M059J (cell line): ENCODE measurements at regions not wholly inside any gene's neighbourhood (a gene's known extent, or its start where the extent isn't known, plus 50 kb on each side); places are given as distances from the start of the nearest gene placed in this dataset.

Experiments used
- DNase-seq: peaks from one replicate; pipeline ENCODE4 v3.0.0-alpha.2; 2012; ENCODE audit warnings: low read depth

DNA sequence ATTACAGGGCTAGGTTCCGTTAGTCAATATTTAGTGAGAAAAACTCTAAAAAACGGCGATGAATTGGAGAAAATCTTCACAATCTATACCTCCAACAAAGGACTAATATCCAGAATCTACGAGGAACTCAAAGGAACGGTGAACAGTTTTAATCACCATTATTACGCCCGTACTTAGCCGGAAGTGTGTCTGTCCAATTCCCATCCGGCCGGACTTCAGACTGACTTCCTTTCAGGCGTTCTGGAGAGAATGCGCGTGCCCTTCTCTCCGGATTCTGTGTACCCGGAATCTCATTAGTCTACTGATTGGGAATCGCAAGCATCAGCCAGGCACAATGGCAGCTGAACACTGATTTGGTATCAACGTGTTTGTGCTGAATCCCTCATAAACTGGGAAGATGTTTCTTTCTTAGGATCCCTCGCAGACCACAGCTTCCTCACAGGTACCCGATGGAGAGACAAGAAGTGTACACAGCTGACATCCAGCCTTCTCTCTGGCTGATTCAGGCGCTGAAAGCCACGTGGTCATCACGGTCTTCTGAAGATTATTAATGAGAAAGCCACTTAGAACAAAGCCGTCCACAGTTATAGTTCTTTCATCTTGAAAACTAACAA is 239.9 kb downstream of the ZNF516 start:
- DNase-seq, result no peak

DNA sequence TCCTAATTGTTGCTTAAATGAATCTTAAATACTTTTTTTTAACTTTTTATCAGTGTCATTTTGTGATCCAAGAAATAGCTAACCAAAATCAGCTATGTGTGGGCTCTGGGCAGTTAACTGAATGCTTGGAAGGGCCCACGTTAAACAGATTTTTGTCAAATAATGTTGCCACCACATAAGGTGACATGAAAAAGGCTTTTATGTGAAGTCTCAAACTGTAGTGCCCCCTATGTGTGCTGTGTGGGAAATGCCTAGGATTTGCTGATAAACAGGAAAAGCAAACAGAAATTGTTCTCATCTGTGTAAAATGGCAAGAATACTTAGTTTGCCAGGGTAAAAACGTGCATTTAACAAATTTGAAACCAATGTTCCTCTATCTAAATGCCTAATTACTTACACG is 242.2 kb downstream of the ZNF516 start:
- DNase-seq, result no peak

DNA sequence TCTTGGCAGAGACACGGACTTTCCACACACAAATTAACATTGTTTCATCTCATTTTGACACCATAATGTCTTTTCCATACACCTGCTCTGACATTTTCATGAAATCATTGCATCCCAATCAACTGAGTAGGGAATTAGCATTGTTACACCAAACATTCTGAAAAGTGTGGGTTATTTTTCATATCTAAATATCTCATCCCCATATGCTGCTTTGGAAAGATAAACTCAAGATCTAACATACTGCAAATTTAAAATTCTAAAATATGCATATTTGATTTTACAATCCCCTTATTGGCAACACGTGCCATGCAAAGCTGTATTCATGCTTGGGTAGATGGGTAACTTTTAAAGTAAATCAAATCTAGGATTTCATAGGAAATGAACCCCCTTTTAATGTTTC is 242.9 kb downstream of the ZNF516 start:
- no peak for DNase-seq

DNA sequence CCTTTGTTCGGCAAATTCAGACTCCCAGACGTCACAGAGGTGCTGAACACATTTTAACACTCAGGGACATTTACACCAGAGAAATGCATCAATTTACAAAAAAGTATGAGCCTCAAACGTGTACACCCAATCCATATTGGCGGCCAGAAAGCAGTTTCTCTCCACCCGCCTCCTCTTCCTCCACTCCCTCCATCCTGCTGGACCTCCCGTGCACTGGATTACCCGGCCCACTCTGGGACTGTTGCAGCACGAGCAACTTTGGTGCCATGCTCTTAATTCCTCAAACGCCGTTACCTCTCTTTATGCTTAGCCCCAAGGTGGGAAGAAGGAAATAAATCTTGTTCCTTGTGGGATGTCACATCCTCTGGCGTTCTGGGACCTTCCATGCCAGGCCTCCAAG is 243.4 kb downstream of the ZNF516 start:
- DNase-seq, result no peak

DNA sequence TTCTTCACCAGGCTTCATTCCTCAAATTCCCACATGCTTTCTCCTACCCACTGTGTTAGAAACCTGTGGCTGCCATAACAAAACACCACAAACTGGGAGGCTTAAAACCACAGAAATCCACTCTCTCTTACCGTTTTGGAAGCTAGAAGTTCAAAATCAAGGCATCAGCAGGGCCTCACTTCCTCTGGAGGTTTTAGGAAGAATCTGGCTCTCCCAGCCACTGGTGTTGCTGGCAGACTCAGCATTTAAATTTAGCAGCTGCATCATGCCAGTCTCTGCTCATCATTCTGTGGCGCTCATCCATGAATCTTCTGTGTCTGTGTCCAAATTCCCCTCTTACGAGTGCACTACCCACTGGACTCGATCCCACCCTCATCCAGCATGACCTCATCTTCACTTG is 248.5 kb downstream of the ZNF516 start:
- DNase-seq, result peak; percentile 6

DNA sequence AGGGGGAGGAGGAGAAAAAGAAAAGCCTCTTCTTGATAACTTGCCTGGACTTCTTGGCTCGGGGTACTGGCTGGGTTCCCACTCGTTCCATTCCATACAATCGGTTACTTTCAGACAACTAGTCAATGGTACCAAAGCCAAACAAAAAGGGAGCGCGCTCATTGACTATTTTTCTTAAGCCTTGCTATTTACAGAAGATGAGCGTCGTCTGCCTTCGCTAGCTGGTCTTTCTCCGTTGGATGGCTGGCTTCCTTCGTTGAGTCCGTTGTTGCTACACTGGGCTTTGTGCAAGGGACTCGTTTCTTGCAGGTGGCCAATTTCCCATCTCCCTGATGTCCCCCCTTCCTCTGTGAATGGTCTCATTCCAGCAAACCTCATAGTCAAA is 260.4 kb downstream of the ZNF516 start:
- DNase-seq, result no peak

DNA sequence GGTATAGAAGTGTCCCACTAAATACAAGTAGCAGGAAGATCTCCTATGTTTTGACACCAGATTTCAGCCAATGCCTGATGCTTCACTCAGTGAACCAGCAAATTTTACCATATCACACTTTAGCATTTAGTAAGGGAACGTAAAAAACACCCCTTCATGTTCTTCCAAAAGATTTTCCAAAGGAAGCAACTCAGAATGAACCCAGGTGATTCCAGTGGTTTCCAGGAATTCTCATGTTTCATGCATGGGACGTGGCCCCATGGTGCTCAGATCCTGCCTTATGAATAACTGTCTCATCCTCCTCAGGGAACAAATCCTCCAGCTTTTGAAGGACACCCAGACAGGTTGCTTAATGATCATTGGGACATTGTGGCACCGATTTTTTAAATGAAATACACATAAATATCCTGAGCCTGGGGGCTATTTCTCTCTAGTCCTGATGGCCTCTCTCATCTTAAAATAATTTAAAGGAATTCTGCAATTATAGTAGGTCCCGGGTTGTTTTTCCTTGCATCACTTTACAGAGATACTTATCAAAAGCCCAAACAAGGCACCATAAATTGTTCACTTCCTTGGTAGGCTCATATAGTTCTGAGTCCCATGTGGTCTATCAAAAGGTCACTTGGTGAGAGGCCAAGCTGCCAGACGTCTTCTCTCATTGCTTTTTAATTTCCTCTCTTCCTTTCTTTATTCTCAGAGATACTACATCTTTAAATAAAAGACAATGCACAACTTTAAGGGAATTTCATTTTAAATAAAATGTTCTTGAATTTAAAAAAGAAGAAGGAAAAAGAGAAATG is 261.0 kb downstream of the ZNF516 start:
- no peak for DNase-seq

DNA sequence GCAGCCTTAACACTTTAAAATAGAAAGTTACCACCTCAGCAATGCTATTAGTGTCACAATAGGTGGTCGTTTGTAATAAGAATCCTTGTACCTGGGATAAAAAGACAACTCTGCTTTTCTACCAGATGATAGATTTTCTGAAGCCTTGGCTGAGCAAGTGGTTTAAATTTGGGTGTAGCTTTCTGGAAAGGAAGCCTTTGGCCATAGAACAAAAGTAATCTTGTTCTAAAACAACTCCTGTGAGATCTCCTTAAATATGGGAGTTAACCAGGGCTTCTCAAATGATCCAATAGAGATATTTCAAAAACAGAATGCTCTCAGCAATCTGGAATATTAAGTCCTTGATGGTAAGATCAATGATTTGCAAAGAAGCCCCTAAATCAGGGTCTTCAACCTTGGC is 261.6 kb downstream of the ZNF516 start:
- no peak for DNase-seq

DNA sequence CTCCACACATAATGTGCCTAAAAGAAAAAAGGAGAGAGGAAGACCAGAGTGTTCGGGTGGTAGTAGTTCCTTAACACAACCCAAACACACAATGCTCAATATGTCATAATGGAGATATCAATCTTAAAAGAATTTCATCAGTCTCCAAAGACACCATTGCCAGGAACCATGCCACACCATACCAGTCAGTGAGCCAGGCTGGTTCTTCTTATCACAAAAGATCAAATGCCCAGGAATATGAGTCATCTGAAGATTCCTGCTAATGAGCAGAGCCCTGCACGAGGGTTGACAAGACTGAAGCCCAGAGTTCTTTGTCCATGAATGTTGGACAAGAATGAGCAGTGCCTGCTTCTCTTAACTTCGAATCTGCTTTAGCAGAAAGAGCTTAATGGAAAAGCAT is 262.3 kb downstream of the ZNF516 start:
- peak; percentile 35 for DNase-seq

DNA sequence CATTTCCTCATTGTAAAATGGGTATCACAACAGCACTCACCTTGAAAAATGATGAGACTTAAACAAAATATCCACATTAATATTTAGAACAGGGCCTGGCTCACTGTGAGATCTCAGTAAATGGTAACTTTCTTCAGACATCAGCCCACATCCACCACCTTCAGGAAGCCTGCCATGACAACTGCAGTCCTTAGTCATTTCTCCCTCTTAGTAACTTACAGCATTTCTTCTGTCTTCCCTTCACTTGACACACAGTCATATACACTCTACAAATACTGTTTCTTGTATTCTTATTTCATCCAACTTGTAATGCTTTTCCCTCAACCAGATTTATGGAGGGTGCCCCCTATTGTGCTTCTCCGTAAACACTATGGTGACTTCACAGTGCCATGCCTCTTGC is 263.0 kb downstream of the ZNF516 start:
- DNase-seq, result no peak

DNA sequence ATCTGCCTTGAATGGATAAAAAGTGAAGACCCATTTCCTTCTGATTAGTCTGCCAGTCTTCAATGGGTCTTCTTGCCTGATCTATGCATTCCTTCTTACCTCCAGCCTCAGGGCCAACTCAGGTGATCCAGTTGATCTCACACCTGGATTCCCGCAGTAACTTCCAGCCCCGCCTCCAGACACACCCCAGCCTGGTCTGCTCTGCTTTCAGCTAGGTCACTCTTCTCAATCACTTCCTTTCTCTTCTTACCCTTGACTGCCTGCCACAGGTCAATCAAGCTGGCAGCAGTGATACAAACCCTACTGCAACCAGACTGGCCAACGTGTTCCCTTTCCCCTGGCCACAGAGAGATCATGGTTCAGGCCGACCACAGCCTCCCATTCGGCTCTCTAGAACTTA is 263.6 kb downstream of the ZNF516 start:
- no peak for DNase-seq

DNA sequence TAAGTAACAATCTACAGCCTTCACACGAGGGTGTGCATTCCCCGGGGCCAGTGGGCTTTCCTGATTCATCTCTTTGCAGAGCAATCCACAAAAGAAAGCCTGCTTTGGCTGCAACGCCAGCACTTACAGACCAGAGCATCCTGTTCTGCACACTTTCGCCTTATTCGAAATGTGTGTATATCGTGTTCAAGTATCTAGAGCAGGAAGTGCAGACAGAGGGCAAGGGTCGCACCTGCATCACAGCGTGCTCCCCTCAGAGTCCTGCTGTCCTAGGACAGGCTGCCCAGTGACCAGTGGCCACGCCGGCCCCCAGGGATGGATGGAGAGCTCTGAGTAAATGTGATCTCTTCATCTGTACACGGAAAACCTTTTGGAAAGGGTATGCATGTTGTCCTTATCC is 264.3 kb downstream of the ZNF516 start:
- DNase-seq, result no peak

DNA sequence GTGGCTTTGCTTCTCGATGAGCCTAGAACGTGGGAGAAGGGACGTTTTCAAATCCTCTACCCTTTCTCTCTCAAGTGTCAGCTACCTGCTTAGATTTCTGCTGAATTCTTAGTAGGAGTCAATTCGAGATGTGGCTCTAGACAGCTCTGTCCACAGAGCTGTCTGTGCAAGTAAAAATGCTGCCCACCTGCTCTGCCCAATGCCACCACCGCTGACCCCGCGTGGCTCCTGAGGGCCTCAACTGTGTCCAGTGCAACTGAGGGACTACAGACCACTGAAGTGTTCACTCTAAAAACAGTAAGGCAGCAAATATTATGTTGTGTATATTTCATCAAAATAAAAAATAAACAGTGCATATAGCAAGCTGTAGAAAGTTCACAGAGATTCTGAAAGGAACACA is 266.3 kb downstream of the ZNF516 start:
- DNase-seq, result no peak

DNA sequence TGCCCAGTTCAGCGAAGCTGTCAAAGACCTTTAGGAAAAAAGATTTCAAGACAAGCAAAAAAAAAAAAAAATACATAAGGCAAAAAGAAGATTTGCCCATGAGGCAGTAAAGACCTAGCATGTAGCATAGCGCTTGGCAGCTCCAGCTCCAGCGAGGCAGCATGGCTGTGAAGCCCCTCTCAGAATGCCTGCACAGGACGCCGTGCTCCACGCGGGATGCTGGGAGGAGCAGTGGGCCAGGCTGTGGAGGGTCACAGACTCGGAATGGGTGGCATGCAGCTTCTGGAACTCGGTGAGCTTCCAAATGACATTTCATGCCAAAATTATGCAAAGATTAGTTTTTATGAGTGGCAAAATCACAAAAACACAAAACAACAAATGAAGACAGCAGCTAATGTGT is 267.3 kb downstream of the ZNF516 start:
- DNase-seq, result no peak

DNA sequence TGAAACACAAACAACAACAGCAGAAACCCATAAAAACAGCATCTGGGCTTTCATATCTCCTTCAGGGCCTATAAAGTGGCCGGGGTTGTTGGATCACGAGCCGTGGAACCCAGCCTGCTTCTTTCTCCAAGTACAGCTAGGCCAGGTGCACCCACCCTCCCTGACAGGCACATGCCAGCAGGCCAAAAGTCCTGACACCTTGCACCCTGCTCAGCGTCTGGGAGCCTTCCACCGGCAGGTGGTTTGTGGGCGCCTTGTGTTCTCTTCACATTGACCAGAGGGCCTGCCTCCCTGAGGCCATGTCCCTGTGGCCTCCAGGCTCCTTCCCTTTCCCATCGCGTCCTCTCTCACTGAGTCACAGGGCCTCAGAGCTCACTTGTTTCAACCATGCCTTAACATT is 271.6 kb downstream of the ZNF516 start:
- no peak for DNase-seq

DNA sequence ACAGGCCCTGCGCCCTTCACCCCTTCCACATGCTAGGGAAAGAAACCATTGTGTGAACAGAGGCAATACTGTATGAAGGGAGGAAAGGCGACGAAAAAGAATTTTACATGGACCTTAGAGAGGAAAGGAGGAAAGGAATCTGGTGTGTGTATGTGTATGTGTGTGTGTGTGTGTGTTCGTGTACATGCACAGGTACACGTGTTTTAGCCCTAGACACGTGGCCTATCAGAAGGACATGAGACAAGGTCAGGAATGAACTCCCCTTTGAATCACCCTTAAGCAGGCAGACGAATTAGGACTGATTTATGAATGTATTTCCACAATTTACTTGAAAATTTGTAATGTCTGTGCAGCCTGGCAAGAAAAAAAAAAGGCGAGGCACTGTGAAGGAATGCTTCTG is 276.0 kb downstream of the ZNF516 start:
- no peak for DNase-seq

DNA sequence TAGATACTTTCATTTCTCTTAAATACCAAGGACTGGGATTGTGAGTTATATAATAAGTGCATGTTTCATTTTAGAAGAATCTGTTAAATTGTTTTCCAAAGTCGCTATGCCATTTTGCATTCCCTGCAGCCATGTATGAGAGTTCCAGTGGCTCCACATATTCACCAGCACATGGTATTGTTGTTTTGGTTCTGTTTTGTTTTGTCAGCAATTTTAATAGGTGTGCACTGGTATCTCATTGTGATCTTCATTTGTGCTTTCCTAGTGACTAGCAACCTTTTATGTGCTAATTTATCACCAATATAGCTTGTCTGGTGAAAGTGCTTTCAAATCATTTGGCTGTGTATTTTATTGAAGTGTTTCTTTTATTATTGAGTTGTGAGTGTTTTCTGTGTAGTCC is 278.9 kb downstream of the ZNF516 start:
- no peak for DNase-seq

DNA sequence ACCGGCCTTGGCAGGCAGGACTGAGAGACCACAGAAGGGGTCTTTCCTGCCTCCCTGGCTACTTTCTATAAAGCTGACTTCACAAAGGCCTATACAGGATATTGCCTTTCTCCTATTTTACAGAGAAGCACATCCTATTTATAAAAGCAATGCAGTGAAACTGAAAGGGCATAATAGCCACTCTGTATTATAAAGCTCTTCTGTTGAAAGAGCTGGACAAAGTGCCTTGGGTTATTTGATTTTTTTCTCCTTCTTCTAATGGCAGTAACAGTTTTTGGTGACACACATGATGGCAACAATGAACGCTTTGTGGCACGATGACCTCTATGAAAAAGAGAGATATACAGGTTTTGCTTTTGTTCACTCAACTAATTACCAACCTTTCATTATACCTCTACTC is 281.1 kb downstream of the ZNF516 start:
- DNase-seq, result no peak

DNA sequence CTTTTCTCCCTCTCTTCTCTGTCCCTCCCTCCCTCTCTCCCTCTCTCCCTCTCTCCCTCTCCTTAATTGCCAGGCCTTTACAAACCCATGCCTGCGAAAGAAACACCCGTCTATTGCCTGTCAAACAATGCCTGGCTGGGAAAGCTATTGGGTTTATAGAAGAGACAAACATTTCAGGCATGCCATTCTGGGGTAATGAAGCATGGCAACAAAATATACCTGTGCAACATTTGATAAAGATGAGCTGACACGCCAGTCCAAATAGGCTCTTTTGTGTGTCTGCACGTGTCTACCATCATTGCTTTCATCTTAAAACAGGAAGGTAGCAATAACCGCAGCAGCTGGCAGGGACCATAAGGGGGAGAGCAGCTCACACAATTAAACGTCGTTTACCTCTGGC is 282.1 kb downstream of the ZNF516 start:
- DNase-seq, result no peak

DNA sequence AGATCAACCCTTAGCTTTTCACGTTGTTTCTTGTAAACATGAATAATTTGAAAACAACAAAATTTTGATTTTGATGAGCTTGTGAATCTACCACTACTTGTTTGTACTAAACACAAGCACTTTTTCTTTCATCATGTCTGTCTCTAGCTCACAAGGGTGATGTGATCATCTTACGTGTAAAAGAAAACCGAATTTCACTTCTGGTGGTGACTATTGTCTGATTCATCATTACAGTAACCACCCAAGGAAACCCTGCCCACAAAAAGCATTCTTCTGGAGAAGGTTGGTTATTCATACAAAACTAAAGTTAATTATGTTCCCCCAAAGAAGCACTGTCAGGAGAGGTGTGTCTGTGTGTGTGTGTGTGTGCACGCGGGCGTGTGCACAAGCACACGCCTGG is 285.4 kb downstream of the ZNF516 start:
- peak; percentile 54 for DNase-seq

DNA sequence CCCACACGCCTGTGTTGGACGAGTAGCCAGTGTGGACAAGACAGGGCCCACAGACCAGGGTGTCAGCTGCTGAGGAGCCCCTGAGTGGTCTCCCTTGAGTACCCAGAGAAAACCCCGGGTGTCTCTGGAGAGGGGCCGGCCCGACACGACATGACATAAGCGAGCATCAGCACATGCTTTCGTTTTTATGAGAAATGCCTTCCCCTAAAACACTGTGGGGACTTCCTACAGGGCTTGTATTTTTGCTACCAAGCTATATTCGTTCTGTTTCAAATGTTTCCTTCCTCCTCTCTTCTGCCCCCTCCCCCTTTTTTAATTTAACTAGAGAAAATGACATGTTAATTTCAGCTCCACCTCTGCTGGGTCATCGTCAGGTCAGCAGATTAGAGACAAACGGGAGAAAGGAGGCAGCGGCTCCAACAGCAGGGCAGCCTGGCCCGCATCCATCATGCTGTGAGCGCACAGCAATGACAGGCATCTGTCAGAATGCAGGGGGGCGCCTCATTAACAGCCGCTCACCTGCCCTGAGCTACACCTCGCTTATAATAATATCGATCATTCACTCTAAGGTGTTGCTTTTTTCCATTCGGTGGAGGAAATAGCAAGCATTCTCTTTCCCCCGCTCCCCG is 286.2 kb downstream of the ZNF516 start:
- no peak for DNase-seq

DNA sequence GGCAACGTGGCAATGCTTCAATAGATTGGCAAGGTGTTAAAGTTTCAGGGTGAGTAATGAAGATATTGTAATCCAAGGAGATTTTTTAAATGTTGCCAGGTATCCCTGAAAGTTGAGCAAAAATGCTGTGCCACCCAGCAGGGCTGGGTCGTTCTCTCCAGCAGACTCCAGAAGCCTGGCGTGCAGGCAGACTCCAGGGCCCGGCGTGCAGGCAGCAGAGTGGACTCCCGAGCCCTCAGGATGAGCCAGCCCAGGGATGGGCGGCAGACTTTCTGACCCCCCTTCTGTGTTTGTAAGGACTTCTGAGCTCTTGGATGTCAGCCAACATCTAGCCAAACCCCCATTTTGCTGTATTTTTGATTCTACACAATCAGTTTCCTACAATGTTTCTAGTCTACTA is 289.1 kb downstream of the ZNF516 start:
- no peak for DNase-seq

DNA sequence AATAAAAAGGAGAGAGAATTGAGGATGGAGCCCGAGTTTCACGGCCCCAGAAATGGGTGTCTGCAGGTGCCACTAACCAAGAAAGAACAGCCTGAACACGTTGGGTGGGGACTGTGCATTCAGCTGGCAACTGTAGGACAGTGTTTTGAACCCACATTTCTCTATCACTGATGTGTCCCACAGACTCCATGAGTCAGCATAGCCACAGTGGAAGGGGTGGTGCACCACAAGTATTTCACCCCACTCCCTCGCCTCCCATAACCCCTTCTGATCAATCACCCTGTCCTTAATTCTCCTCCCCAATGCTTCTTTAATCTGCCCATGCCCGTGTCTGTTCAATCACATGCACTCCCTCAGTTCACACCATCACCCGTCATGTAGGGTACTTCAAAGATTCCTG is 291.5 kb downstream of the ZNF516 start:
- no peak for DNase-seq
